Fibroblast of upper back skin (primary cell): ENCODE measurements at regions not wholly inside any gene's neighbourhood (a gene's known extent, or its start where the extent isn't known, plus 50 kb on each side); places are given as distances from the start of the nearest gene placed in this dataset.
"Not testable (repeated sequence)": the region's sequence is repeated elsewhere in the genome, so short reads cannot be mapped to it uniquely, and the experiment has no call there.

Experiments used
- DNase-seq: peaks from one replicate; pipeline ENCODE4 v3.0.0-alpha.2; 2013

GRCh38 chr2:114066186-114066747 is 176.4 kb downstream of the ACTR3 start:
- no peak for DNase-seq

- DNase-seq: no peak
These were observed 178.5 kb downstream of the ACTR3 start for GRCh38 chr2:114068438-114068837.

GRCh38 chr2:114076961-114077360 is 187.1 kb downstream of the ACTR3 start:
- DNase-seq: no peak

GRCh38 chr2:114079366-114080004 is 189.6 kb downstream of the ACTR3 start:
- DNase-seq: no peak

- no peak for DNase-seq
These were observed 193.0 kb downstream of the ACTR3 start for GRCh38 chr2:114082731-114083433.

- DNase-seq: no peak
These were observed 194.0 kb downstream of the ACTR3 start for GRCh38 chr2:114083717-114084387.

- no peak for DNase-seq
These were observed 195.3 kb downstream of the ACTR3 start for GRCh38 chr2:114085238-114085637.

GRCh38 chr2:114085992-114086391 is 196.1 kb downstream of the ACTR3 start:
- DNase-seq: no peak

GRCh38 chr2:114089636-114090319 is 199.9 kb downstream of the ACTR3 start:
- no peak for DNase-seq

- DNase-seq: no peak
These were observed 201.1 kb downstream of the ACTR3 start for GRCh38 chr2:114091010-114091409.

- DNase-seq: no peak
These were observed 218.4 kb downstream of the ACTR3 start for GRCh38 chr2:114108249-114108648.

GRCh38 chr2:114108824-114109416 is 219.0 kb downstream of the ACTR3 start:
- DNase-seq: no peak

- DNase-seq: no peak
These were observed 221.4 kb downstream of the ACTR3 start for GRCh38 chr2:114111329-114111728.

GRCh38 chr2:114113518-114113917 is 223.6 kb downstream of the ACTR3 start:
- no peak for DNase-seq

- no peak for DNase-seq
These were observed 228.2 kb downstream of the ACTR3 start for GRCh38 chr2:114118088-114118487.

- no peak for DNase-seq
These were observed 230.0 kb downstream of the ACTR3 start for GRCh38 chr2:114119862-114120261.

GRCh38 chr2:114122930-114123329 is 233.0 kb downstream of the ACTR3 start:
- DNase-seq: no peak

GRCh38 chr2:114123925-114124324 is 234.0 kb downstream of the ACTR3 start:
- no peak for DNase-seq

- peak; percentile 42 for DNase-seq
These were observed 237.5 kb downstream of the ACTR3 start for GRCh38 chr2:114127372-114127771.

GRCh38 chr2:114128263-114128662 is 238.4 kb downstream of the ACTR3 start:
- DNase-seq: no peak

GRCh38 chr2:114128725-114129124 is 238.8 kb downstream of the ACTR3 start:
- DNase-seq: no peak

GRCh38 chr2:114132050-114132449 is 242.2 kb downstream of the ACTR3 start:
- DNase-seq: not testable (repeated sequence)

- no peak for DNase-seq
These were observed 244.3 kb downstream of the ACTR3 start for GRCh38 chr2:114134146-114134545.
